ENCODE measurements at regions not wholly inside any gene's neighbourhood (a gene's known extent, or its start where the extent isn't known, plus 50 kb on each side); places are given as distances from the start of the nearest gene placed in this dataset.
"Not testable (repeated sequence)": the region's sequence is repeated elsewhere in the genome, so short reads cannot be mapped to it uniquely, and the experiment has no call there.

GRCh38 chr7:76133839-76134238 lies 67.9 kb upstream of the SRRM3 start:
- in situ Hi-C loops (cut with HindIII; ENCODE audit: low pct_ligation_motif_present, low sequenced_read_pairs), result no loop called here
- H3K4me3 ChIP-seq (ENCODE audit: low read depth, low read length), result no peak overlapping the region
- H3K36me3 ChIP-seq (replicated peaks), result no peaks in the 10 kb centered on the region
- DNase-seq, result no peak
- no peak overlapping the region for H3K27ac ChIP-seq
- no peak for TF ChIP-seq CTCF (IDR thresholded peaks at IDR 0.05; ENCODE audit: low read depth, low read length, missing control alignments)
- H3K27me3 ChIP-seq (replicated peaks), result no peaks in the 10 kb centered on the region

- DNase-seq; H3K36me3 ChIP-seq (replicated peaks); in situ Hi-C loops (cut with HindIII; ENCODE audit: low pct_ligation_motif_present, low sequenced_read_pairs); H3K27me3 ChIP-seq (replicated peaks); H3K27ac ChIP-seq; H3K4me3 ChIP-seq (ENCODE audit: low read depth, low read length): not testable (repeated sequence)
These were observed 66.4 kb upstream of the SRRM3 start for GRCh38 chr7:76135263-76135662.

- in situ Hi-C loops (cut with HindIII; ENCODE audit: low pct_ligation_motif_present, low sequenced_read_pairs); DNase-seq: not testable (repeated sequence)
These were observed 63.0 kb upstream of the SRRM3 start for GRCh38 chr7:76138577-76139313.

GRCh38 chr7:76139670-76140069 lies 62.0 kb upstream of the SRRM3 start:
- Histone ChIP-seq H3K4me3 (ENCODE audit: low read depth, low read length) (no peak overlapping the region), H3K27ac (no peak overlapping the region), H3K27me3 (replicated peaks) (no peaks in the 10 kb centered on the region), H3K36me3 (replicated peaks) (no peaks in the 10 kb centered on the region)
- TF ChIP-seq CTCF (IDR thresholded peaks at IDR 0.05; ENCODE audit: low read depth, low read length, missing control alignments), result no peak
- DNase-seq, result no peak
- in situ Hi-C loops (cut with HindIII; ENCODE audit: low pct_ligation_motif_present, low sequenced_read_pairs), result no loop called here

More at GRCh38 chr7:76138577-76139313, 63.0 kb upstream of the SRRM3 start:
- not testable (repeated sequence) for H3K4me3 ChIP-seq (ENCODE audit: low read depth, low read length); H3K27me3 ChIP-seq (replicated peaks); H3K36me3 ChIP-seq (replicated peaks); H3K27ac ChIP-seq

- DNase-seq; H3K27ac ChIP-seq; in situ Hi-C loops (cut with HindIII; ENCODE audit: low pct_ligation_motif_present, low sequenced_read_pairs); H3K36me3 ChIP-seq (replicated peaks); H3K27me3 ChIP-seq (replicated peaks); H3K4me3 ChIP-seq (ENCODE audit: low read depth, low read length): not testable (repeated sequence)
These were observed 61.4 kb upstream of the SRRM3 start for GRCh38 chr7:76140259-76140658.

- no peaks in the 10 kb centered on the region for H3K27me3 ChIP-seq (replicated peaks)
- H3K4me3 ChIP-seq (ENCODE audit: low read depth, low read length), result no peak overlapping the region
- TF ChIP-seq CTCF (IDR thresholded peaks at IDR 0.05; ENCODE audit: low read depth, low read length, missing control alignments), result no peak
- in situ Hi-C loops (cut with HindIII; ENCODE audit: low pct_ligation_motif_present, low sequenced_read_pairs), result no loop called here
- no peak overlapping the region for H3K27ac ChIP-seq
- no peak for DNase-seq
- H3K36me3 ChIP-seq (replicated peaks), result no peaks in the 10 kb centered on the region
These were observed 58.8 kb upstream of the SRRM3 start for GRCh38 chr7:76142861-76143260.

GRCh38 chr7:76144664-76145270 lies 56.9 kb upstream of the SRRM3 start:
- H3K4me3 ChIP-seq (ENCODE audit: low read depth, low read length); H3K27me3 ChIP-seq (replicated peaks); H3K27ac ChIP-seq; H3K36me3 ChIP-seq (replicated peaks); in situ Hi-C loops (cut with HindIII; ENCODE audit: low pct_ligation_motif_present, low sequenced_read_pairs); DNase-seq: not testable (repeated sequence)

GRCh38 chr7:76146374-76146773 lies 55.3 kb upstream of the SRRM3 start:
- no peak for DNase-seq
- in situ Hi-C loops (cut with HindIII; ENCODE audit: low pct_ligation_motif_present, low sequenced_read_pairs), result no loop called here

GRCh38 chr7:76148947-76149346 lies 52.7 kb upstream of the SRRM3 start:
- H3K36me3 ChIP-seq (replicated peaks); H3K4me3 ChIP-seq (ENCODE audit: low read depth, low read length); H3K27ac ChIP-seq; in situ Hi-C loops (cut with HindIII; ENCODE audit: low pct_ligation_motif_present, low sequenced_read_pairs); H3K27me3 ChIP-seq (replicated peaks); DNase-seq: not testable (repeated sequence)

More at GRCh38 chr7:76146374-76146773, 55.3 kb upstream of the SRRM3 start:
- no peak overlapping the region for H3K4me3 ChIP-seq (ENCODE audit: low read depth, low read length)
- H3K27me3 ChIP-seq (replicated peaks), result peaks cover 8% of the 10 kb centered on the region
- TF ChIP-seq CTCF (IDR thresholded peaks at IDR 0.05; ENCODE audit: low read depth, low read length, missing control alignments), result no peak
- H3K36me3 ChIP-seq (replicated peaks), result no peaks in the 10 kb centered on the region
- H3K27ac ChIP-seq, result no peak overlapping the region
